ENCODE measurements at regions not wholly inside any gene's neighbourhood (a gene's known extent, or its start where the extent isn't known, plus 50 kb on each side); places are given as distances from the start of the nearest gene placed in this dataset.

GRCh38 chr6:109315341-109316110, 66.7 kb downstream of the CD164 start:
- DNase-seq (ENCODE audit: extremely low read depth in 1 of 2, low read depth in 1 of 2) = no peak

- no peak for DNase-seq (ENCODE audit: extremely low read depth in 1 of 2, low read depth in 1 of 2)
Observed at GRCh38 chr6:109314313-109314712, 68.0 kb downstream of the CD164 start.

- no peak for DNase-seq (ENCODE audit: extremely low read depth in 1 of 2, low read depth in 1 of 2)
Observed at GRCh38 chr6:109313139-109313538, 69.1 kb downstream of the CD164 start.

GRCh38 chr6:109311471-109311870, 70.8 kb downstream of the CD164 start:
- no peak for DNase-seq (ENCODE audit: extremely low read depth in 1 of 2, low read depth in 1 of 2)

DNA sequence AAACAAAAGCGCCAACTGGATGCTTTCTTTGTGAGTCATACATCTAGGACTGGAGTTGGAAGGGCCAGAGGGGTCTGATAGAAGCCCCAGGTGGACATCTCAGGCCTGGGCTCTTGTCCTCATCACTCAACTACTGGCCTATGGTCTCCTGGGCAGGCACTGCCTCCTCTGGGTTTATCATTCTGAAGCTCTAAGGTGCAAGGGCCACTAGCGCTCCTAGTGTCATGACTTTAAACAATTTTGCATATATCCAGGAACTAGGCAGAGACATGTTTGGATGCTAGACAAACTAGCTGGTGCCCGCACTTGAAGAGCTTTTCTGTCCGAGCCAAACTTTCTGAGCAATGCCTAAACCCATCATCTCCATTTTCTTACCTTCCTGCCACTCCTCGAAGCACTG, 72.3 kb downstream of the CD164 start:
- DNase-seq (ENCODE audit: extremely low read depth in 1 of 2, low read depth in 1 of 2) = no peak

DNA sequence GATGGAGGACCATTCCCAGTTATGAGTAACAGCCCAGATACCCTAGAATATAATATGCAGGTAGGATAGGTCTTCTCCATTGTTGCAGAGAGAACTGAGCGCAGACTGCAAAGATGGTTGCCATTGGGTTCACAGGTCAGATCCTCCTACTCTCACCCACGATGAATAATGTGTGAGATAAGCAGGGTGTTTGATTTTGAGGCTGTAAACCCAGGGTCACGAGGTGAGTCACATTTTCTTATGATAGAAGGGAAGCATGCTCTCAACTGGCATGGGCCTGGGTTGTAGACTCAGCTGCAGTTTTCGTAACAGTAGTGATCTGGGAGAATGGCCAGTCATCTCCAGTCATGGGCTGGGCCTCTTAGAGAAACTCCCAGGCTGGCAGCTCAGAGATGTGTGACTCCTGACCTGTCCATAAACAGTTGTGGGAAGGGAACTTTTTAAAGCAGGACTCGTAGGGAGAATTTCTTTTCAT, 74.2 kb downstream of the CD164 start:
- DNase-seq (ENCODE audit: extremely low read depth in 1 of 2, low read depth in 1 of 2) = peak; percentile 7 to 68

- DNase-seq (ENCODE audit: extremely low read depth in 1 of 2, low read depth in 1 of 2) = no peak
Observed at GRCh38 chr6:109306733-109307132, 75.5 kb downstream of the CD164 start.

DNA sequence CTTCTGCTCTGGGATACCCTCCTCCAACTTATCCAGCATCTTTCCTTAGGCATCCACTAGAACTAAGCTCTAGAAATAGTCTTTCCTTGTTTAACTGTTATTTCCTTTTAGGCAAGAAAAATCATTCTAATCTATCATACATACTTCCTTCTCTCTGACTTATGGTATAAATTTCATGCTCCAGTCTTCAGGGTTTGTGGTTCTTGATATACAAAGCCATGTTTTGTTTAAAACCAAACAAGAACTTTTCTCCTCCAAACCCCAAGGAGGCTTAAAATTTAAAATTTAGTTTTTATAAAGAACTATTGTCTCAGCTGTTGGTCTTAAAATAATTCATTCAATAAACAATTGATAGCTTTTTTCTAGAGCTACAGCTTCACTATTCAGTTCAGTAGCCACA, 77.2 kb downstream of the CD164 start:
- no peak for DNase-seq (ENCODE audit: extremely low read depth in 1 of 2, low read depth in 1 of 2)

GRCh38 chr6:109304284-109305015, 77.8 kb downstream of the CD164 start:
- peak in 1 of 2 donors; percentile 24 for DNase-seq (ENCODE audit: extremely low read depth in 1 of 2, low read depth in 1 of 2)

DNA sequence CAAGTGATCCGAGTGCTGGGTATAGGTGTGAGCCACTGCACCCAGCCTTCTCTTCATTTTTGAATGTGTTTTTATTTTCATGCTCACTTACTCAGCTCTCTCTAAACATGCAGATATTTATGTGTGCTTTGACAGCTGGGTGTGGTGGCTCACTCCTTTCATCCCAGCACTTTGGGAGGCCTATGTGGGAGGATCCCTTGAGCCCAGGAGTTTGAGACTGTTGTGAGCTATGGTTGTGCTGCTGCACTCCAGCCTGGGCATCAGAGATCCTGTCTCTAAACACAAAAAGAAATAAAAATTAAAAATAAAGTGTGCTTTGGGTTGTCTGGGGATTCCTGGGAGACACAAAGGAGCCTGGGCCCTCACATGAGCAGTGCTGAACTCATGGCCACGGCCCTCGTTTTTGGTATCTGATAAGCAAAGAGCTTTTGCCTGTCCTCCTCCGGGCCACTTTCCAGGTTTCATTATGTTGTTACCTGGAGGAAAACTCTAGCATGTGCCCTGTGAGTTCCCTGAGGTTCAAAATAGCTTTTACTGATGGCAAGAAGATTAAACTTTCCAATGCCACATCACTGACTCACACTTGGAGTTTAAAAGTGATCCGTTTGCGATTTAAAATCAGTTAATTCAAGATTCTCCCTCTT, 78.5 kb downstream of the CD164 start:
- no peak for DNase-seq (ENCODE audit: extremely low read depth in 1 of 2, low read depth in 1 of 2)

DNA sequence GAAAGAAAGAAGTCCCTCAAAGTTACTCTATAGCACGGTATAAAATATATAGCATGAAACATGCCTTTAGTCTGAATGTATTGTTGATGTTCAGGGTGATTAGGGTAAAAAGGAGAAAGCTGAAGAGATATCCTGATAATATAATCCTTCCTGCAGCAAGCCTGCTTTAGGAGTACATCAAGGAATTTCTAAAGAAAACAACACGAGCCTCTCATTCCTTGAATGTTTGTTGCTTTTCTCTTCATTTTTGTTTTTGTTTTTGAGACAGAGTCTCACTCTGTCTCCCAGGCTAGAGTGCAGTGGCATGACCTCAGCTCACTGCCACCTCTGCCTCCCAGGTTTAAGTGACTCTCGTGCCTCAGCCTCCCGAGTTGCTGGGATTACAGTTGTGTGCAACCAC, 79.1 kb downstream of the CD164 start:
- DNase-seq (ENCODE audit: extremely low read depth in 1 of 2, low read depth in 1 of 2) = no peak

DNA sequence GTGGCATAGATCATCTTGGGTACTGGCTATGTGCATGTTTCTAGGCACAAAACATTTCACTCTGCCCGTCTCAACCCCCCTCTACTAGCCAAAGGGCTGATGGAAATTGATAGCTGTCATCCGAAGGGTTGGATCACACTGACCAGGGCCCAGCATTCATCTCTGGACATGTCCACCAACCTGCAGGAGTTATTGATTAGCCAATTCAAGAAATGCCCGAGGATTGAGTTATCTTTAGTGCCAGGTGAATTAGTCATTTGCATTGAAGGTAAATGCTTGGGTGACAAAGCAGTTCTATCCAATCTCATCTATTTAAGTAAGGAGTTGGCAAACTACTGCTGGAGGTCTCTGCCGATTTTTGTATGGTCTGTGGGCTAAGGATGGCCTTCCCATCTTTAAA, 80.1 kb downstream of the CD164 start:
- DNase-seq (ENCODE audit: extremely low read depth in 1 of 2, low read depth in 1 of 2) = no peak

GRCh38 chr6:109301418-109301817, 80.8 kb downstream of the CD164 start:
- no peak for DNase-seq (ENCODE audit: extremely low read depth in 1 of 2, low read depth in 1 of 2)

DNA sequence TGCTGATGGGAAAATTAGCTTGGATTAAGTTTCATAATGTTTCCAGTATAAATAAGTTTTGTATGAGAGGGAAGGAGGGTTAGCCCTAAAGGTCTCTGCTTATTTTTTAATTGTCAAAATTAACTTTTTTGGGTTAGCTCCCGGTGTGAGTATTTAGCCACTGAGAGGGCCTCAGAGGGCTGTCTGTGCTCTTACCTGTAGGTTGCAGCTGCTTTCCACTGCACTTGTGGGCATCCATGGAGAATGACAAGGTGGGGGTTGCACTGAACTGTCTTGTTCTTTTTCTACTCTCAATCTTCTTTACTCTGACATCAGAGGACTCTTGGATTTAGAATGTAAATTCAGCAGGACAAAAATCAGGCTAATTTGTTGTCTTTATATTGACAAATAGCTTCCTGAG, 81.4 kb downstream of the CD164 start:
- DNase-seq (ENCODE audit: extremely low read depth in 1 of 2, low read depth in 1 of 2) = no peak

GRCh38 chr6:109299776-109300564, 82.3 kb downstream of the CD164 start:
- no peak for DNase-seq (ENCODE audit: extremely low read depth in 1 of 2, low read depth in 1 of 2)

- no peak for DNase-seq (ENCODE audit: extremely low read depth in 1 of 2, low read depth in 1 of 2)
Observed at GRCh38 chr6:109299265-109299607, 83.0 kb downstream of the CD164 start.

GRCh38 chr6:109298605-109299264, 83.5 kb downstream of the CD164 start:
- no peak for DNase-seq (ENCODE audit: extremely low read depth in 1 of 2, low read depth in 1 of 2)

DNA sequence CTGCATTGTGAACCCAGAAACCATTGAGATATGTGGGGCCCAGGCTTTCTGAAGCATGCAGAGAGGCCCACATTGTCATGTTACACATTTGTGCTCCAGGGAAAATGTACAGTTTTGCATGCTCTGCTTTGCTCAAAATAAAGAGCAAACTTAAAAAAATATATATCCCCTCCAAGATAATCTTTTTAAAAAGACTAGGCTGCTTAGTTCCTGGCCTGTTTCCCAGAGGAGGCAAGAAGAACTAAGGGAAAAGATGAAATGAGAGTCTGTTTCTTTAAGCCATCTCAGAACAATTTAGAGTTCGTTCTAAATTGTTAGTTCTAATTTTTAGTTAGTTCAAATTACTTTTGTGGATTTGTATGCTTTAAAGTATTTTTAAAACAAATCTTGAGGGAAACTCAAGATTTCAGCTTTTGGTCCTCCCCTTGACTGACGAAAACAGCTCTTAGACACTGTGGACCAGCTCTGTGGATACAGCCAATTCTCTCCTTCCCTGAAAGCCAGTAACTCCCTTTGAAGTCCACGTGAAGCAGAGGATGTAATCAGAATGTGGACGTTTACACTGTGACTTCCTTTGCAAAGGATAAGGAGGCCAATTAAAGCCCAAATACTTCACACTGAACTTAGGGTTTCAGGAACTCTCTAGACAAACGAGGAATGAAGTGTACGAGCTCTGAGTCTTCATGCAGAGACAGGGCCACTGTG, 84.7 kb downstream of the CD164 start:
- DNase-seq (ENCODE audit: extremely low read depth in 1 of 2, low read depth in 1 of 2) = no peak

DNA sequence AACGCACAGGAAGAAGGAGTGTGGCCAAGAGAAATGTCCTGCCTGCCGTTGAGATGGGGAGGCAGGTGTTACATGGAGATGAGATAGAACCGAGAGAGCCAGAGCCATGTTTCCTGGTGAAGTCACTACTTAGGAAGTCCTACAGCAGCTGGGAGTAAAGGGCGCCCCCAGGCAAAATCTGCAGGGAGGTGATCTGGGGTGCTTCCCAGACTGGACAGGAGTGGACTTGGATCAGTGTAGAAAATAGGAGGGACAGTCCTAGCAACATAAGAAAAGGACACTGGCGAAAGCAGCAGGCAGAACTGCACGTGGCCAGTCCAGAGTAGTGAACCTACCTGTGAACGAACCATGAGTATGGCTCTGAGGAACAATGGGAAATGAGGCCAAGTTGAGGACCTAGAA, 85.3 kb downstream of the CD164 start:
- DNase-seq (ENCODE audit: extremely low read depth in 1 of 2, low read depth in 1 of 2) = no peak

GRCh38 chr6:109296452-109296851, 85.8 kb downstream of the CD164 start:
- DNase-seq (ENCODE audit: extremely low read depth in 1 of 2, low read depth in 1 of 2) = no peak

Measured in stimulated activated CD8-positive, alpha-beta memory T cell treated with anti-CD3 and anti-CD28 coated beads, Interleukin-7, amount 100 ng/mL, for 48 hours (primary cell).